PC-9 (cell line): ENCODE measurements at regions not wholly inside any gene's neighbourhood (a gene's known extent, or its start where the extent isn't known, plus 50 kb on each side); places are given as distances from the start of the nearest gene placed in this dataset.

Source experiments
- BruUV-seq: library from RNA; stranded (reverse); fragments of 400-500 nt; replicated peaks from 2 replicates; lab custom pipeline; 2021; lab: Mats Ljungman, UMichigan
- CTCF ChIA-PET: fragments of 300-600 bp; sonication (Branson Sonifier 250); formaldehyde crosslinking; loops from one replicate; lab custom pipeline; 2022; ENCODE audit warnings: antibody characterized with exemption; lab: Charles Lee
- POLR2A ChIA-PET: fragments of 300-600 bp; sonication (Branson Sonifier 250); formaldehyde crosslinking; loops from one replicate; lab custom pipeline; 2022; ENCODE audit warnings: antibody characterized with exemption; ENCODE audit not compliant: unreplicated experiment; lab: Charles Lee
- DNase-seq, 2 experiments: peaks; one replicate each; pipeline versions ENCODE4 v3.0.0 to v3.0.0-alpha.2; 2015 to 2022; ENCODE audit warnings: mixed read lengths in 1 of 2
- H2AFZ ChIP-seq: fragments of 200-600 bp; sonication (generic); 2 replicates; pipeline ENCODE4 v1.8.1; 2017; ENCODE audit warnings: antibody characterized with exemption
- H3F3A ChIP-seq: fragments of 200-600 bp; sonication (generic); 2 replicates; pipeline ENCODE4 v1.8.1; 2017; ENCODE audit warnings: antibody characterized with exemption, mild to moderate bottlenecking, low read depth; ENCODE audit not compliant: insufficient read depth
- H3K27ac ChIP-seq: fragments of 200-600 bp; sonication (generic); 2 replicates; pipeline ENCODE4 v1.6.1; 2016; ENCODE audit warnings: mixed run types
- H3K27me3 ChIP-seq: fragments of 200-600 bp; sonication (generic); 2 replicates; pipeline ENCODE4 v1.6.1; 2016; ENCODE audit warnings: low read depth, mixed run types; ENCODE audit not compliant: insufficient read depth
- H3K36me3 ChIP-seq: fragments of 200-600 bp; sonication (generic); 2 replicates; pipeline ENCODE4 v1.6.1; 2016; ENCODE audit warnings: low read depth, mixed run types
- H3K4me1 ChIP-seq: fragments of 200-600 bp; sonication (generic); replicated peaks from 2 replicates; pipeline ENCODE4 v1.6.1; 2016; ENCODE audit warnings: mixed run types; ENCODE audit not compliant: insufficient read depth
- H3K4me2 ChIP-seq: fragments of 200-600 bp; sonication (generic); 2 replicates; pipeline ENCODE4 v1.6.1; 2017; ENCODE audit warnings: mixed run types
- H3K4me3 ChIP-seq: fragments of 200-600 bp; sonication (generic); 2 replicates; pipeline ENCODE4 v1.6.1; 2016; ENCODE audit warnings: mixed run types
- H3K79me2 ChIP-seq: fragments of 200-600 bp; sonication (generic); 2 replicates; pipeline ENCODE4 v1.6.1; 2017; ENCODE audit warnings: low read depth, mixed run types
- H3K9me2 ChIP-seq: fragments of 200-600 bp; sonication (generic); 2 replicates; pipeline ENCODE4 v1.8.1; 2017; ENCODE audit warnings: mild to moderate bottlenecking; ENCODE audit not compliant: insufficient read depth
- H3K9me3 ChIP-seq: fragments of 200-600 bp; sonication (generic); 2 replicates; pipeline ENCODE4 v1.8.1; 2016; ENCODE audit warnings: low read depth; ENCODE audit not compliant: insufficient read depth
- H4K20me1 ChIP-seq: fragments of 200-600 bp; sonication (generic); 2 replicates; pipeline ENCODE4 v1.8.1; 2017; ENCODE audit not compliant: insufficient read depth
- CTCF ChIP-seq: fragments of 200-600 bp; sonication (generic); conservative IDR thresholded peaks from 2 replicates; pipeline ENCODE4 v1.6.1; 2017; ENCODE audit warnings: mixed run types, antibody characterized with exemption, mild to moderate bottlenecking, moderate library complexity
- EZH2 ChIP-seq: fragments of 200-600 bp; sonication (generic); IDR thresholded peaks from 2 replicates; pipeline ENCODE4 v1.8.0; 2017; ENCODE audit warnings: antibody characterized with exemption, low read depth
- intact Hi-C: fragments of 100-400 bp; cut with micrococcal nuclease; formaldehyde crosslinking; loops from one replicate; pipeline ENCODE4 v1.10.0; 2022; ENCODE audit not compliant: unreplicated experiment

GRCh38 chr11:11710556-11710955 is 88.8 kb upstream of the GALNT18 start:
- H3K27me3 ChIP-seq: peaks cover 15% of the 10 kb centered on the region; the same call in 1 of the 2 replicates
- H3K9me2 ChIP-seq: no peaks in the 10 kb centered on the region
- H3K4me2 ChIP-seq: no peak overlapping the region
- H3K4me1 ChIP-seq: no peaks in the 10 kb centered on the region
- H3K4me3 ChIP-seq: no peak overlapping the region
- no peaks in the 10 kb centered on the region for H3F3A ChIP-seq
- H4K20me1 ChIP-seq: no peaks in the 10 kb centered on the region
- ChIA-PET POLR2A (no interaction called here), CTCF (no interaction called here)
- no peak for TF ChIP-seq EZH2
- no peak for TF ChIP-seq CTCF
- no peaks in the 10 kb centered on the region for H3K79me2 ChIP-seq
- no peaks in the 10 kb centered on the region for H3K36me3 ChIP-seq
- intact Hi-C loops: no loop called here
- no peak overlapping the region for H2AFZ ChIP-seq
- no peak for DNase-seq
- BruUV-seq: no TSS peak
- H3K9me3 ChIP-seq: no peaks in the 10 kb centered on the region
- H3K27ac ChIP-seq: no peak overlapping the region

- H3K9me2 ChIP-seq: no peaks in the 10 kb centered on the region
- H3K9me3 ChIP-seq: no peaks in the 10 kb centered on the region
- CTCF ChIA-PET: no interaction called here
- H3K27ac ChIP-seq: no peak overlapping the region
- POLR2A ChIA-PET: no interaction called here
- intact Hi-C loops: no loop called here
- H4K20me1 ChIP-seq: no peaks in the 10 kb centered on the region
- no peaks in the 10 kb centered on the region for H3F3A ChIP-seq
- peaks cover 17% of the 10 kb centered on the region; the same call in 1 of the 2 replicates for H3K27me3 ChIP-seq
- no peak overlapping the region for H2AFZ ChIP-seq
- TF ChIP-seq EZH2 (no peak), CTCF (no peak)
- H3K4me2 ChIP-seq: no peak overlapping the region
- no peaks in the 10 kb centered on the region for H3K36me3 ChIP-seq
- BruUV-seq: no TSS peak
- DNase-seq: no peak
- H3K4me1 ChIP-seq: no peaks in the 10 kb centered on the region
- H3K4me3 ChIP-seq: no peak overlapping the region
- no peaks in the 10 kb centered on the region for H3K79me2 ChIP-seq
Observed at GRCh38 chr11:11709447-11710239, 87.8 kb upstream of the GALNT18 start.

- Histone ChIP-seq H3K4me3 (no peak overlapping the region), H3K4me2 (no peak overlapping the region), H3K79me2 (no peaks in the 10 kb centered on the region), H3K9me2 (no peaks in the 10 kb centered on the region), H3F3A (no peaks in the 10 kb centered on the region), H3K36me3 (no peaks in the 10 kb centered on the region), H3K27ac (no peak overlapping the region), H3K27me3 (peaks cover 17% of the 10 kb centered on the region; the same call in 1 of the 2 replicates), H3K9me3 (no peaks in the 10 kb centered on the region), H2AFZ (no peak overlapping the region), H4K20me1 (no peaks in the 10 kb centered on the region), H3K4me1 (no peaks in the 10 kb centered on the region)
- intact Hi-C loops: no loop called here
- BruUV-seq: no TSS peak
- ChIA-PET CTCF (no interaction called here), POLR2A (no interaction called here)
- DNase-seq: no peak
- no peak for TF ChIP-seq EZH2
- TF ChIP-seq CTCF: no peak
Observed at GRCh38 chr11:11708256-11708655, 86.5 kb upstream of the GALNT18 start.
